ENCODE measurements at regions not wholly inside any gene's neighbourhood (a gene's known extent, or its start where the extent isn't known, plus 50 kb on each side); places are given as distances from the start of the nearest gene placed in this dataset.

- no peak for TF ChIP-seq EZH2phosphoT487 (IDR thresholded peaks at IDR 0.05; ENCODE audit: borderline replicate concordance, low read length)
- no peak for TF ChIP-seq CTCF (conservative IDR thresholded peaks at IDR 0.05; ENCODE audit: low read depth, low read length)
These were observed 183.1 kb upstream of the PDE1C start for GRCh38 chr7:32253299-32253698.

All from PC-3 (cell line).